ENCODE measurements at regions not wholly inside any gene's neighbourhood (a gene's known extent, or its start where the extent isn't known, plus 50 kb on each side); places are given as distances from the start of the nearest gene placed in this dataset.

DNA sequence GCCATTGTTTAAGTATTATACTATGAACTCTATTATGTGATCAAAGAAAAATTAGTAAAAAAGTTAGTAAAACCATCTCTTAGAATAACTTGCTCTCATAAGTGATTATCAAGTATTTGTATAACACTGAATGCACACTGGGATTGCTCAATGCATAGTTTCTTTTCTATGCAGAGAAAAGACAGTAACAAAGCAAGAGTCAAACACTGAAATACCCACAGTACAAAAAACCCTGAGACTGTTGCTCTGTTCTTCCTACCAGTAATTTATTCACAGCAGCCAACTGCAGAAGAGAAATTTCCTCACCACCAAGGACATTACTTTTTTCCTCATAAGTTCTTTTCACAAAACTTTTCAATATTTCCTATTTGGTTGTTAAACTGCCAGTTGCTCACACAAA lies 634.4 kb downstream of the DTWD2 start:
- H3K9ac ChIP-seq (ENCODE audit: extremely low read depth, insufficient read length, low read length), result no peak overlapping the region
- H2BK20ac ChIP-seq (ENCODE audit: low read depth, low read length, poor library complexity, severe bottlenecking), result no peak overlapping the region
- no peaks in the 10 kb centered on the region for H3K27me3 Mint-ChIP-seq (ENCODE audit: low read depth)
- no peaks in the 10 kb centered on the region for H3K4me1 ChIP-seq (ENCODE audit: insufficient read depth, low read length)
- TF ChIP-seq, protein P1, sequence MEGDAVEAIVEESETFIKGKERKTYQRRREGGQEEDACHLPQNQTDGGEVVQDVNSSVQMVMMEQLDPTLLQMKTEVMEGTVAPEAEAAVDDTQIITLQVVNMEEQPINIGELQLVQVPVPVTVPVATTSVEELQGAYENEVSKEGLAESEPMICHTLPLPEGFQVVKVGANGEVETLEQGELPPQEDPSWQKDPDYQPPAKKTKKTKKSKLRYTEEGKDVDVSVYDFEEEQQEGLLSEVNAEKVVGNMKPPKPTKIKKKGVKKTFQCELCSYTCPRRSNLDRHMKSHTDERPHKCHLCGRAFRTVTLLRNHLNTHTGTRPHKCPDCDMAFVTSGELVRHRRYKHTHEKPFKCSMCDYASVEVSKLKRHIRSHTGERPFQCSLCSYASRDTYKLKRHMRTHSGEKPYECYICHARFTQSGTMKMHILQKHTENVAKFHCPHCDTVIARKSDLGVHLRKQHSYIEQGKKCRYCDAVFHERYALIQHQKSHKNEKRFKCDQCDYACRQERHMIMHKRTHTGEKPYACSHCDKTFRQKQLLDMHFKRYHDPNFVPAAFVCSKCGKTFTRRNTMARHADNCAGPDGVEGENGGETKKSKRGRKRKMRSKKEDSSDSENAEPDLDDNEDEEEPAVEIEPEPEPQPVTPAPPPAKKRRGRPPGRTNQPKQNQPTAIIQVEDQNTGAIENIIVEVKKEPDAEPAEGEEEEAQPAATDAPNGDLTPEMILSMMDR (conservative IDR thresholded peaks at IDR 0.05), result no peak
- H3K4me3 Mint-ChIP-seq, result no peak overlapping the region
- H2BK12ac ChIP-seq (ENCODE audit: insufficient read length, low read depth, low read length), result no peak overlapping the region
- no peak overlapping the region for H3K56ac ChIP-seq (ENCODE audit: insufficient read length, low read depth, low read length)
- no peak overlapping the region for H2AK5ac ChIP-seq (ENCODE audit: insufficient read length, low read length)
- no peaks in the 10 kb centered on the region for H3K79me1 ChIP-seq (ENCODE audit: insufficient read depth, low read depth, low read length, poor library complexity, severe bottlenecking)
- no peak overlapping the region for H2AFZ ChIP-seq (ENCODE audit: low read length)
- no peak overlapping the region for H2BK15ac ChIP-seq (ENCODE audit: low read depth, low read length)
- no peak overlapping the region for H3K14ac ChIP-seq (ENCODE audit: insufficient read depth, low read length)
- no peak overlapping the region for H3K23ac ChIP-seq (ENCODE audit: insufficient read length, low read depth, low read length)
- H4K8ac ChIP-seq (replicated peaks; ENCODE audit: insufficient read length, low read depth, low read length), result no peak overlapping the region
- H2BK5ac ChIP-seq (ENCODE audit: insufficient read length, low read length), result no peak overlapping the region
- H3K27ac ChIP-seq (ENCODE audit: insufficient read length, low read depth, low read length), result no peak overlapping the region
- H3K36me3 Mint-ChIP-seq (ENCODE audit: insufficient read depth in 1 of 3, low read depth in 3 of 3), result no peaks in the 10 kb centered on the region
- no peak overlapping the region for H3K18ac ChIP-seq (ENCODE audit: insufficient read length, low read depth, low read length)
- no peak for DNase-seq
- no peak overlapping the region for H3K27ac Mint-ChIP-seq
- no peaks in the 10 kb centered on the region for H3K23me2 ChIP-seq (ENCODE audit: insufficient read length, low read depth, low read length, poor library complexity, severe bottlenecking)
- no peaks in the 10 kb centered on the region for H3K9me3 ChIP-seq (ENCODE audit: control insufficient read depth, low read depth, low read length)
- H4K20me1 ChIP-seq (ENCODE audit: control insufficient read depth, insufficient read depth, insufficient read length), result no peaks in the 10 kb centered on the region
- H3K9me3 Mint-ChIP-seq, result no peaks in the 10 kb centered on the region
- H3T11ph ChIP-seq (ENCODE audit: low read length), result no peak overlapping the region
- H2BK120ac ChIP-seq (ENCODE audit: low read depth, low read length, poor library complexity, severe bottlenecking), result no peak overlapping the region
- no peak overlapping the region for H3K4ac ChIP-seq (ENCODE audit: low read depth, low read length)
- H3K4me2 ChIP-seq (ENCODE audit: insufficient read depth, insufficient read length, low read length), result no peak overlapping the region
- no peaks in the 10 kb centered on the region for H3K79me2 ChIP-seq (ENCODE audit: insufficient read depth, low read length)
- no peak overlapping the region for H4K5ac ChIP-seq (ENCODE audit: insufficient read length, low read depth, low read length)
- no peaks in the 10 kb centered on the region for H3K27me3 ChIP-seq (ENCODE audit: insufficient read depth, low read length)
- no peak overlapping the region for H4K91ac ChIP-seq (ENCODE audit: insufficient read length, low read depth, low read length)
- 0 out of 4 replicates have a peak, but pooled peaks cover 0 to 3% of the 10 kb centered on the region in 2 experiments for H3K4me1 Mint-ChIP-seq
